GM11168 (cell line): ENCODE measurements at regions not wholly inside any gene's neighbourhood (a gene's known extent, or its start where the extent isn't known, plus 50 kb on each side); places are given as distances from the start of the nearest gene placed in this dataset.
"Not testable (repeated sequence)": the region's sequence is repeated elsewhere in the genome, so short reads cannot be mapped to it uniquely, and the experiment has no call there.

Experiments used
- in situ Hi-C: fragments of 300-500 bp; cut with MboI; formaldehyde crosslinking; loops from one replicate; pipeline ENCODE4 v1.12.0; 2022; ENCODE audit warnings: low sequenced_read_pairs; ENCODE audit not compliant: unreplicated experiment

DNA sequence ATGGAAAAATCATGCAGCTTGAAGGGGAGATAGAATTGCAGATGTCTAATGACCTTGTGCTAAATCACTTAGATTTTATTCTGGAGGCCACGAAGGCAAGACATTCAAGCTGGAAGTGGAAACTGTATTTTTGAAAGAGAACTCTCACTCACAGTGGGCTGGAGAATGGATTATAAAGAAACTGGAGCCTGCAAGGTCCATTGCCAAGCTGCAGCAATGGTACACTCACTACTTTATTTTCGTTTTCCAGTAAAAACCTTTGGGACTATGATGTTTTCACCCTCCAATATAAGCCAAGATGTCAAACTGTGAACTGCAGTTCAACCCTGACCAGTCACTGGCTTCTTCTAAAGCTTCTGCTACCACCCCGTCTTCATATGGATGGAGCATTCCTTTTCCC is 62.0 kb downstream of the SKIDA1 start:
- in situ Hi-C loops = no loop called here

DNA sequence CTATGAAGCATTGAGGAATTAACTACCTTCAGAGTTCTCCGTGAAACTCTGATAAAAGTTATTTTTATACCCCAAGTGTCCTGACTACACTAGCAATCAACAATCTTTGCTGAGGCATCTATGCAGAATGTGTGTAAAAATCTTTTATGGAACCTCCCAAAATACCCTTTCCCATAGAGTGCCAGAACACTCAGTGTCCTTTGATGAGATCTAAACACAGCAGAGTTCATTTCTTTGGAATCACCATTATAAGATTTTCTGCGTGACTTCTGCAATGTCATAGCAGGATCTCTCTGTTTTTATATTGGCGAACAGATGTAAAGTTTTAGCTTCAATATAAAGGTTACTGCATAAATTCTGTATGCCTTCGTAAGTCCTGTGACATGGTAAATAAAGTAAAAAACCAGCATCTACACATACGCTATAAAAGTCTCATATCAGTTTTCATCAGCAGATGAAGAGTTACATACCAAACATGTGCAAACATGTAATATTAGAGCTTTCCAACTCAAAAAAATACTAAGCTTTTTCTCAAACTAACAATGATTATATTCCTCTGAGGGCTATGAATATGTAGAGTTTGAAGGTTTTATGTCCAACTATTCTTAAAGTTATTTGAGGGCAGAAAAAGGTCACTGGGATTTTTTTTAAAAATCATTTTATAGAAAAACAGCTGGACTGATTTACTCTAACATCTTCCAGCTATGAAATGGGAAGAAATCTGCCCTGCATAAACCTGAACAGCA is 67.2 kb downstream of the SKIDA1 start:
- in situ Hi-C loops = no loop called here

DNA sequence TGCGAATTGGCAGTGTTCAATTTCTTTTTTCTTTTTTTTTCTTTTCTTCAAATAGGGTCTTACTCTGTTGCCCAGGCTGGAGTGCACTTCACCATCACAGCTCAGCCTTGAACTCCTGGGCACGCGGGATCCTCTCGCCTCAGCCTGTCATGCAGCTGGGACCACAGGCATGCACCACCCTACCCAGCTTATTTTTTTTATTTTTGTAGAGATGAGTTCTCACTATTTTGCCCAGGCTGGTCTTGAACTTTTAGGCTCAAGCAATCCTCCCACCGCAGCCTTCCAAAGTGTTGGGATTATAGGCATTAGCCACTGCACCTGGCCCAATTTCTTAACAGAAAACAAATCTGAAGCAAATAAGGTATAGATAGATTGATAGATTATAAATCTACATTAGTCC is 69.3 kb downstream of the SKIDA1 start:
- in situ Hi-C loops = no loop called here

- in situ Hi-C loops = no loop called here
Measured at GRCh38 chr10:21452203-21452602, 73.3 kb downstream of the SKIDA1 start.

- in situ Hi-C loops = no loop called here
Measured at GRCh38 chr10:21449288-21449966, 76.1 kb downstream of the SKIDA1 start.

DNA sequence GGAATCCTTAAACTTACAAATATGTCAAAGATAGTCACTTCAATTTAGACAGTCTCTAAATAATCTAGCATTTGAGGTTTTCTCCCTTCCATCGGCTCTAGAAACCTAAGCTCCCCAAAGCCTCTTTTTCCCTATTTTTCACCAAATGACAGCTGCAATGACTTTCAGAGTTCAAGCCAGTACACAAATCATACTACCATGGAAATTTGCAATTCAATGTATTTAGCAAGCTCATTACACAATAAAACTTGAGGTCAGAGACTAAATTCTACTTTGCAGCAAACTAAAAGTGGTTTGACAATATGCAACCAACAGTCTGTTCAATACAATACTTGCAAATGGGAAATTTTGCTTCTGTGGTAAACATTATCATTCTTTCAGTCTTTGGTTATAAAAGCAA is 80.3 kb downstream of the SKIDA1 start:
- in situ Hi-C loops = no loop called here

DNA sequence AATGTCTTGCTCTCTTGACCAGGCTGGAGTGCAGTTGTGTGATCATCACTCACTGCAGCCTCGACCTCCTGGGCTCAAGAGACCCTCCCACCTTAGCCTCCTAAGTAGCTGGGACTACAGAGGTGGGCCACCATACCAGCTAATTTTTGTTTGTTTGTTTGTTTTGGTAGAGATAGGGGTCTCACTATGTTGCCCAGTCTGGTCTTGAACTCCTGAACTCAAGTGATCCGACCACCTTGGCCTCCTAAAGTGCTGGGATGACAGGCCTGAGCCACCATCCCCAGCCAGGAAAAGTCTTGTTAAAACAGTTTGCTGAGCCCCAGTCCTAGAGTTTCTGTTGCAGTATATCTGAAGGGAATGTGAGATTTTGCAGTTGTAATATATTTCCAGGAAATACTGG is 83.9 kb downstream of the SKIDA1 start:
- in situ Hi-C loops = no loop called here

DNA sequence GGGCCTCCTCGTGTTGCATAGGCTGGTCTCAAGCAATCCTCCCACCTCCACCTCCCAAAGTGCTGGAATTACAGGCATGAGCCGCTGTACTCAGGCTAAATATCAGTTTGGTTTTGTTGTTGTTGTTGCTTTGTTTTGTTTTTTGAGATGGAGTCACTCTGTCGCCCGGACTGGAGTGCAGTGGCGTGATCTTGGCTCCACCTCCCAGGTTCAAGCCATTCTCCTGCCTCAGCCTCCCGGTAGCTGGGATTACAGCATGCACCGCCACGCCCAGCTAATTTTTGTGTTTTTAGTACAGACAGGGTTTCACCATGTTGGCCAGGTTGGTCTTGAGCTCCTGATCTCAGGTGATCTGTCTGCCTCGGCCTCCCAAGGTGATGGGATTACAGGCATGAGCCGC is 86.6 kb downstream of the SKIDA1 start:
- in situ Hi-C loops = not testable (repeated sequence)

DNA sequence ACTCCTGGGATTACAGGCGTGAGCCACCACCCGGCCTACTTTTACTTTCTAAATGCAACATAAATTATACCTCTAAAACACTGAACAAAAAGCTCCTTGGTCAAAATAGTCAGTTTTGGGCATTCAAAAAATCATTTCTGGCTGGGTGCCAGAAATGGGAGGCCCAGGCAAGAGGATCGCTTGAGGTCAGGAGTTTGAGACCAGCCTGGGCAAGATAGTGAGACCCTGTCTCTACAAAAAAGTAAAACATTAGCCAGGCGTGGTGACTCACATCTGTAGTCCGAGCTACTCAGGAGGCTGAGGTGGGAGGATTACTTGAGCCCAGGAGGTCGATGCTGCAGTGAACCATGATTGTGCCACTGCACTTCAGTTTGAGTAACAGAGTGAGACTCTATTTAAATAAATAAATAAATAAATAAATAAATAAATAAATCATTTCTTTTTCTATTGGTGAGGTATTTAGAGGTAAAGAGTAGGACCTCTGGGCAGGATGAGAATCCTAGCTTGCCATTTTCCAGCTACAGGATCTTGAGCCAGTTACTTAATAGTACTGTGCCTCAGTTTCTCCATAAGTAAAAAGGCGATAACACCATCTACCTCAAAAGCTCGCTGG is 87.6 kb downstream of the SKIDA1 start:
- in situ Hi-C loops = no loop called here

DNA sequence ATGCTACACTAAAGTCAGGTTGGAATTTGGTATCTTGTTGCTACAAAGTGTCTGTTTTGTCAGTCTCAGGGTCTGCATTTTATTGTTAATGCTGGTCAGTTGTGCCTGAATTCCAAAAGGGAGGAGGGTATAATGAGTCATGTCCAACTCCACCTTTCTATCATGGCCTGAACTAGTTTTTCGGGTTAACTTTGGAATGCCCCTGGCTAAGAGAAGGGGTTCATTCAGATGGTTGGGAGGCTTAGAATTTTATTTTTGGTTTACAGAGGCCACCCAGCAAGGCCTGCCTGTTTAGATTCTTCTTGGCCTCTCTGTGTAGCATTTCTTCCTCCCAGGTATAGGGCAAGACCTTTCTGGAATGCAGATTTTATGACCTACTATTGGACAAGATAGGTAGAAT is 93.2 kb downstream of the SKIDA1 start:
- in situ Hi-C loops = no loop called here

DNA sequence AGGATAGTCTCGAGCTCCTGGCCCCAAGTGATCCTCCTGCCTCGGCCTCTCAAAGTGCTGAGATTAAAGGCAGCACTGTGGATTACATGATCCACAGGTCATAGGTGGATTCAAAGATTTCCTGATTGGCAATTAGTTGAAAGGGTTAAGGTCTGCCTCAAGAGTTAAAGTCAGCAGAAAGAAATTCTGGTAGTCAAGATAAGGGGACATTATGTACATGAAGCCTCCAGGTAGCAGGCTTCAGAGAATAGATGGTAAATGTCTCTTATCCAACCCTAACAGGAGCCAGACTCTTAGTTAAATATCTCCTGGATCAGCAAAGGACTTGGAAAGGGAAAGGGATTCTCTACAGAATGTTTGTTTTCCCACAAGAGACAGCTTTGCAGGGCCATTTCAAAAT is 93.7 kb downstream of the SKIDA1 start:
- in situ Hi-C loops = no loop called here

DNA sequence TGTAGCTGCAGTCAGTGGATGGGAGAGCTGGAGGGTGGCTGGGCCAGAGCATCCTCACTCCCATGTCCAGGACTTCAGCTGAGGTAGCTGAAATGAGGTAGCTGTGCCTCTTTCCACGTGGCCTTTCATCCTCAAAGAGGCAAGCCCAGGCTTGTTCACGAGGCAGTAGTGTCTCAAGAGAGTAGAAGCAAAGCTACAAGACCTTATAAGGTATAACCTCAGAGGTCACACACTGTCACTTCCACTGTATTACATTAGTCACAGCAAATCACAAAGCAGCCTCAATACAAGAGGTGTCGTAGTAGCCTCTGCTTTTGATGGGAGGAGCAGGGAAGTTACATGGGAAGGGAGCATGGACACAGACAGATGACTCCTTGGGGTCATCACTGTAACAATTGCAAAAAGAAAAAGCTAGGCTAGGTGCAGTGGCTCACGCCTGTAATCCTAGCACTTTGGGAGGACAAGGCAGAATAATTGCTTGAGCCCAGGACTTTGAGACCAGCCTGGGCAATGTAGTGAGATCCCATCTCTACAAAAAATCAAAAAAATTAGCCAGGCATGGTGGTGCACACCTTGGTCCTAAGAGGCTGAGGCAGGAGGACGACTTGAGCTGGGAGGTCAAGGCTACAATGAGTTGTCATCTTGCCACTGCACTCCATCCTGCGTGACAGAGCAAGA is 97.5 kb downstream of the SKIDA1 start:
- in situ Hi-C loops = no loop called here

DNA sequence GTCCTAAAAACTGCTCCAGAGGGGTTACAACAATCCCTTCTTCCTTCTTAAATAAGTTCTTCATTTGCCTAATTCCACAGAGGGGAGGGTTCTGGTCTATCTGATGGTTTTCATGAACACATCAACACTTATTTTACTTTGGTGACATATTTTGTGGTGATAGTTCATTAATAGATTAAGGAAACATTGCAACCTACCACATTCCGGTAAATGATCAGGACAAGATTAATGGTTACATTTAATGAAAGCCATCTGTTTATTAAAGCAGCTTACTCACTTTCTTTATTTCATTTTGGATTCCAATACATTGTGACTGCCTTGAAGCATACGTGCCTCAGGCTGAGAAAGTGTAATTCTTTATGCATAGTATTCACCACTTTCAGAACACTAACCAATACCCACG is 101.0 kb downstream of the SKIDA1 start:
- in situ Hi-C loops = no loop called here

GRCh38 chr10:21423850-21424249 is 101.6 kb downstream of the SKIDA1 start:
- in situ Hi-C loops = no loop called here

GRCh38 chr10:21423338-21423737 is 102.1 kb downstream of the SKIDA1 start:
- in situ Hi-C loops = no loop called here

GRCh38 chr10:21421794-21422193 is 103.7 kb downstream of the SKIDA1 start:
- in situ Hi-C loops = no loop called here

- in situ Hi-C loops = no loop called here
Measured at GRCh38 chr10:21421016-21421415, 104.5 kb downstream of the SKIDA1 start.

DNA sequence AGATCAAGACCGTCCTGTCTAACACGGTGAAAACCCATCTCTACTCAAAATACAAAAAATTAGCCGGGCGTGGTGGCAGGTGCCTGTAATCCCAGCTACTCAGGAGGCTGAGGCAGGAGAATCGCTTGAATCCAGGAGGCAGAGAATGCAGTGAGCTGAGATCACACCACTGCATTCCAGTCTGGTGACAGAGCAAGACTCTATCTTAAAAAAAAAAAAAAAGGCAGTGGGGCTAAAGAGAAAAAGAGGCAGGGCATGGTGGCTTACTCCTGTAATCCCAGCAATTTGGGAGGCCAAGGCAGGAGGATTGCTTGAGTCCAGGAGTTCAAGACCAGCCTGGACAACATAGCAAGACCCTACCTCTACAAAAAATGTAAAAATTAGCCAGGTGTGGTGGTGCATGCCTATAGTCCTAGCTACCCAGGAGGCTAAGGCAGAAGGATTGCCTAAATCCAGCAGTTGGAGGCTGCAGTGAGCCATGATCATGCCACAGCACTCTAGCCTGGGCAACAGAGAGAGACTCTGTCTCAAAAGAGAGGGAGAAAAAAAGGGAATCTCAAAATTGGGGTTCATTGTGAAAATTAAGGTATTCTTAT is 106.4 kb downstream of the SKIDA1 start:
- in situ Hi-C loops = not testable (repeated sequence)

DNA sequence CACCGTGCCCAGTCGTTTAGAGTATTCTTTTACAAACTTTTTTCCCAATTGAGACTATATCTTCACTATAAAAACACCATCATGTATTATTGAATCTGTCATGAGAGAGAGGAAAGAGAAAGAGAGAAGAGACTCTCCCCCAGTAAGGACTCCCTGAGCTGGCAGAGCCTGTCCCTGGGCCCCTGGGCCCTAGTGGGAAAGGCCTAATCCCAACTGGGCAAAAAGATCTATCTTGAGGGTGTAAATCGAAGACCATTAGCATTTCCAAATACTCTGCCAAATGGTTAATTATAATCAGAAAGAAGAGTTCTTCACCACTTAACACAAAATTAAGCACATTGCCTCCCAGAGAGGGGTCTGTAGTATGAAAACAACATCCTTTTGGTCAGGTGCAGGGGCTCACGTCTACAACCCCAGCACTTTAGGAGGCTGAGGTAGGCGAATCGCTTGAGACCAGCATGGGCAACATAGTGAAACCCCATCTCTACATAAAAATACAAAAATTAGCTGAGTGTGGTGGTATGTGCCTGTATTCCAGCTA is 108.2 kb downstream of the SKIDA1 start:
- in situ Hi-C loops = no loop called here

DNA sequence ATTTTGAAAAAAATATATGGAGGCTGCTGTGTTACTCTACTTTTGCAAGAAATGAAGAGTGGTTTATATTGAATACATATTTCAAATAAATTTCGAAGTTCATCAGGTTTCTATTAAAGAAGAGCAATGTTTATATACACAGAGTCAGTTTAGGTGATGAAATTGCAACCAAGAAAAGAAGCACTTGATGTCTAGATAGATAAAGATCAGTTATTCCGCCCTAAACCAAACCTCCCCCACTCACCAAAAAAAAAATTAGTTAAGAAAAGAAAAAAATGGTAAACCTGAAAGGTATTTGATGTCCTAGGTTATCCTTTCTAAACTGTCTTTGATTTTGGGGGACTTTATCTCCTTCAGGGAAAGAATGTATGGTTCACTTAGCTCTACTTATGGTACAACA is 111.8 kb downstream of the SKIDA1 start:
- in situ Hi-C loops = no loop called here
